ENCODE measurements at regions not wholly inside any gene's neighbourhood (a gene's known extent, or its start where the extent isn't known, plus 50 kb on each side); places are given as distances from the start of the nearest gene placed in this dataset.

GRCh38 chr9:79213417-79214125, 358.2 kb upstream of the TLE4 start:
- no peak for DNase-seq (ENCODE audit: low spot score)
- H3K36me3 Mint-ChIP-seq = no peaks in the 10 kb centered on the region
- no peaks in the 10 kb centered on the region for H3K9me3 Mint-ChIP-seq
- H3K27me3 Mint-ChIP-seq = peaks cover 0 to 3% of the 10 kb centered on the region in 2 donors
- no peaks in the 10 kb centered on the region for H3K4me1 Mint-ChIP-seq (ENCODE audit: low read depth in 2 of 2)
- ATAC-seq = no peak
- H3K4me3 Mint-ChIP-seq = no peak overlapping the region
- H3K27ac Mint-ChIP-seq = no peak overlapping the region

- Mint-ChIP-seq H3K36me3 (no peaks in the 10 kb centered on the region), H3K9me3 (no peaks in the 10 kb centered on the region), H3K27ac (no peak overlapping the region), H3K4me3 (no peak overlapping the region), H3K27me3 (peaks cover 0 to 3% of the 10 kb centered on the region in 2 donors), H3K4me1 (ENCODE audit: low read depth in 2 of 2) (no peaks in the 10 kb centered on the region)
- no peak for DNase-seq (ENCODE audit: low spot score)
- no peak for ATAC-seq
Observed at GRCh38 chr9:79215821-79216220, 355.9 kb upstream of the TLE4 start.

GRCh38 chr9:79220251-79220650, 351.5 kb upstream of the TLE4 start:
- H3K27ac Mint-ChIP-seq = no peak overlapping the region
- no peak for ATAC-seq
- DNase-seq (ENCODE audit: low spot score) = no peak
- H3K36me3 Mint-ChIP-seq = no peaks in the 10 kb centered on the region
- H3K4me3 Mint-ChIP-seq = no peak overlapping the region
- no peaks in the 10 kb centered on the region for H3K9me3 Mint-ChIP-seq
- no peaks in the 10 kb centered on the region for H3K4me1 Mint-ChIP-seq (ENCODE audit: low read depth in 2 of 2)
- no peaks in the 10 kb centered on the region for H3K27me3 Mint-ChIP-seq

GRCh38 chr9:79220666-79221065, 351.1 kb upstream of the TLE4 start:
- H3K9me3 Mint-ChIP-seq = no peaks in the 10 kb centered on the region
- no peak overlapping the region for H3K27ac Mint-ChIP-seq
- H3K36me3 Mint-ChIP-seq = no peaks in the 10 kb centered on the region
- H3K27me3 Mint-ChIP-seq = no peaks in the 10 kb centered on the region
- no peaks in the 10 kb centered on the region for H3K4me1 Mint-ChIP-seq (ENCODE audit: low read depth in 2 of 2)
- ATAC-seq (no peak), DNase-seq (ENCODE audit: low spot score) (no peak)
- H3K4me3 Mint-ChIP-seq = no peak overlapping the region

- no peaks in the 10 kb centered on the region for H3K4me1 Mint-ChIP-seq (ENCODE audit: low read depth in 2 of 2)
- peaks cover 0 to under 1% of the 10 kb centered on the region in 2 donors for H3K27me3 Mint-ChIP-seq
- no peaks in the 10 kb centered on the region for H3K9me3 Mint-ChIP-seq
- no peaks in the 10 kb centered on the region for H3K36me3 Mint-ChIP-seq
- peak in 1 of 2 donors; percentile 27 for ATAC-seq
- no peak overlapping the region for H3K4me3 Mint-ChIP-seq
- DNase-seq (ENCODE audit: low spot score) = no peak
- H3K27ac Mint-ChIP-seq = no peak overlapping the region
Observed at GRCh38 chr9:79221084-79221483, 350.7 kb upstream of the TLE4 start.

GRCh38 chr9:79222483-79222882, 349.3 kb upstream of the TLE4 start:
- DNase-seq (ENCODE audit: low spot score) (no peak), ATAC-seq (no peak)
- peaks cover 0 to 12% of the 10 kb centered on the region in 2 donors for H3K27me3 Mint-ChIP-seq
- H3K4me3 Mint-ChIP-seq = no peak overlapping the region
- no peaks in the 10 kb centered on the region for H3K36me3 Mint-ChIP-seq
- H3K27ac Mint-ChIP-seq = no peak overlapping the region
- H3K9me3 Mint-ChIP-seq = no peaks in the 10 kb centered on the region
- H3K4me1 Mint-ChIP-seq (ENCODE audit: low read depth in 2 of 2) = no peaks in the 10 kb centered on the region

GRCh38 chr9:79224672-79225433, 346.9 kb upstream of the TLE4 start:
- no peaks in the 10 kb centered on the region for H3K9me3 Mint-ChIP-seq
- H3K4me1 Mint-ChIP-seq (ENCODE audit: low read depth in 2 of 2) = no peaks in the 10 kb centered on the region
- ATAC-seq (no peak), DNase-seq (ENCODE audit: low spot score) (no peak)
- H3K4me3 Mint-ChIP-seq = no peak overlapping the region
- peaks cover 0 to 12% of the 10 kb centered on the region in 2 donors for H3K27me3 Mint-ChIP-seq
- no peaks in the 10 kb centered on the region for H3K36me3 Mint-ChIP-seq
- H3K27ac Mint-ChIP-seq = no peak overlapping the region

GRCh38 chr9:79233542-79233941, 338.2 kb upstream of the TLE4 start:
- Mint-ChIP-seq H3K4me1 (ENCODE audit: low read depth in 2 of 2) (no peaks in the 10 kb centered on the region), H3K36me3 (no peaks in the 10 kb centered on the region), H3K27me3 (peaks cover 2 to 7% of the 10 kb centered on the region in 2 donors), H3K4me3 (no peak overlapping the region), H3K9me3 (no peaks in the 10 kb centered on the region), H3K27ac (no peak overlapping the region)
- no peak for DNase-seq (ENCODE audit: low spot score)
- ATAC-seq = no peak

- H3K27me3 Mint-ChIP-seq = peaks cover 2 to 7% of the 10 kb centered on the region in 2 donors
- no peak overlapping the region for H3K4me3 Mint-ChIP-seq
- no peak for ATAC-seq
- no peaks in the 10 kb centered on the region for H3K4me1 Mint-ChIP-seq (ENCODE audit: low read depth in 2 of 2)
- H3K36me3 Mint-ChIP-seq = no peaks in the 10 kb centered on the region
- DNase-seq (ENCODE audit: low spot score) = no peak
- no peaks in the 10 kb centered on the region for H3K9me3 Mint-ChIP-seq
- no peak overlapping the region for H3K27ac Mint-ChIP-seq
Observed at GRCh38 chr9:79236466-79236865, 335.3 kb upstream of the TLE4 start.

GRCh38 chr9:79237861-79238260, 333.9 kb upstream of the TLE4 start:
- Mint-ChIP-seq H3K4me3 (no peak overlapping the region), H3K4me1 (ENCODE audit: low read depth in 2 of 2) (no peaks in the 10 kb centered on the region), H3K27ac (no peak overlapping the region), H3K27me3 (peaks cover 2 to 7% of the 10 kb centered on the region in 2 donors), H3K36me3 (no peaks in the 10 kb centered on the region), H3K9me3 (no peaks in the 10 kb centered on the region)
- DNase-seq (ENCODE audit: low spot score) (no peak), ATAC-seq (no peak)

- peaks cover under 1 to 3% of the 10 kb centered on the region in 2 donors for H3K27me3 Mint-ChIP-seq
- H3K36me3 Mint-ChIP-seq = no peaks in the 10 kb centered on the region
- no peak for ATAC-seq
- no peak for DNase-seq (ENCODE audit: low spot score)
- no peak overlapping the region for H3K27ac Mint-ChIP-seq
- H3K4me3 Mint-ChIP-seq = no peak overlapping the region
- H3K4me1 Mint-ChIP-seq (ENCODE audit: low read depth in 2 of 2) = no peaks in the 10 kb centered on the region
- no peaks in the 10 kb centered on the region for H3K9me3 Mint-ChIP-seq
Observed at GRCh38 chr9:79240774-79241173, 331.0 kb upstream of the TLE4 start.

- Mint-ChIP-seq H3K9me3 (no peaks in the 10 kb centered on the region), H3K27ac (no peak overlapping the region), H3K27me3 (peaks cover 3 to 10% of the 10 kb centered on the region in 2 donors), H3K4me3 (no peak overlapping the region), H3K36me3 (no peaks in the 10 kb centered on the region), H3K4me1 (ENCODE audit: low read depth in 2 of 2) (no peaks in the 10 kb centered on the region)
- ATAC-seq = no peak
- no peak for DNase-seq (ENCODE audit: low spot score)
Observed at GRCh38 chr9:79242489-79242888, 329.3 kb upstream of the TLE4 start.

- ATAC-seq (no peak), DNase-seq (ENCODE audit: low spot score) (no peak)
- Mint-ChIP-seq H3K36me3 (no peaks in the 10 kb centered on the region), H3K4me3 (no peak overlapping the region), H3K27ac (no peak overlapping the region), H3K4me1 (ENCODE audit: low read depth in 2 of 2) (no peaks in the 10 kb centered on the region), H3K9me3 (no peaks in the 10 kb centered on the region), H3K27me3 (peaks cover 3 to 18% of the 10 kb centered on the region in 2 donors)
Observed at GRCh38 chr9:79246170-79246569, 325.6 kb upstream of the TLE4 start.

GRCh38 chr9:79247021-79247420, 324.7 kb upstream of the TLE4 start:
- Mint-ChIP-seq H3K27ac (no peak overlapping the region), H3K4me3 (no peak overlapping the region), H3K9me3 (no peaks in the 10 kb centered on the region), H3K27me3 (peaks cover 3 to 18% of the 10 kb centered on the region in 2 donors), H3K4me1 (ENCODE audit: low read depth in 2 of 2) (no peaks in the 10 kb centered on the region), H3K36me3 (no peaks in the 10 kb centered on the region)
- no peak for ATAC-seq
- no peak for DNase-seq (ENCODE audit: low spot score)

Data from natural killer cell treated with Interleukin-12 subunit alpha and Interleukin-12 subunit beta and Interleukin-15 and Interleukin-18, amount 100 ng/mL, for 72 hours (primary cell).